Lower lobe of right lung (tissue), 2 donors: ENCODE measurements at regions not wholly inside any gene's neighbourhood (a gene's known extent, or its start where the extent isn't known, plus 50 kb on each side); places are given as distances from the start of the nearest gene placed in this dataset.
A peak's percentile ranks its signal among the peaks of the same experiment; 100 is the strongest.

Source experiments
- ATAC-seq, 2 donors: fragments of 200-7000 bp; cut with Tn5 transposase; one replicate each; pipeline ENCODE4 v1.9.1; 2020 to 2022; ENCODE audit warnings: mild to moderate bottlenecking in 2 of 2, moderate library complexity in 2 of 2
- DNase-seq: peaks from one replicate; pipeline ENCODE4 v3.0.0-alpha.2; 2020
- H3K27ac ChIP-seq: fragments of 200-600 bp; one replicate; pipeline ENCODE4 v1.8.0; 2022
- H3K27me3 ChIP-seq: fragments of 200-600 bp; one replicate; pipeline ENCODE4 v1.8.0; 2022; ENCODE audit warnings: low read depth
- H3K36me3 ChIP-seq: fragments of 200-600 bp; one replicate; pipeline ENCODE4 v1.8.0; 2022; ENCODE audit warnings: mild to moderate bottlenecking
- H3K4me1 ChIP-seq: fragments of 200-600 bp; one replicate; pipeline ENCODE4 v1.8.0; 2022
- H3K4me3 ChIP-seq: fragments of 200-600 bp; one replicate; pipeline ENCODE4 v1.8.0; 2022; ENCODE audit warnings: mild to moderate bottlenecking
- H3K9me3 ChIP-seq: fragments of 200-600 bp; one replicate; pipeline ENCODE4 v1.8.0; 2022
- intact Hi-C: fragments of 100-400 bp; cut with DNase I; formaldehyde crosslinking; loops from one replicate; pipeline ENCODE4 v1.11.0; 2022
- TF ChIP-seq, protein P1 (sequence below): fragments of 200-600 bp; IDR thresholded peaks from one replicate; pipeline ENCODE4 v1.8.0; 2022; ENCODE audit warnings: antibody characterized with exemption, mild to moderate bottlenecking
- donor health status: DM: no; HTN: yes; CAD: no; lungs with severe emphysema.

DNA sequence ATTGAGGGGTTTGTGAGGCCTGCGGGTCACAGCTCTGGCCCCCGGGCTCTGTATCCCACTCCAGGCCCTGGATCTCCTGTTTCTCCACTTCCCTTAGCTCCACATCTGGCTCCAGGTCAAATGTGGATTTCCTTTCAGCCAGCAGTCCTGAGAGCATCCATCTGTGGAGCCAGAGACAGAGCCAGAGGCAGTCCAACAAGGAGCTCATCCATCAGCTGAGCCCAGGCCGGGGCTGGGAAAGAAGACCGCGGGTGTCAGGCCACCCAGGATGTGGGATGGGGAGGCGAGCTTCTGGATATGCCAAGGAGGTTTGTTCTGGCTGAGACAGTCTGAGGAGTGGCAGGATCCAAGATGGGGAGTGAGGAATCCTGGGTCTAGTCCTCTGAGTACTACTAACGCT is 91.7 kb downstream of the EFNB1 start:
- peak in 1 of 2 donors; percentile 13 for ATAC-seq
- intact Hi-C loops, result no loop called here
- DNase-seq, result no peak
- H3K4me1 ChIP-seq, result no peaks in the 10 kb centered on the region
- H3K27ac ChIP-seq, result no peak overlapping the region
- no peaks in the 10 kb centered on the region for H3K36me3 ChIP-seq
- no peaks in the 10 kb centered on the region for H3K9me3 ChIP-seq
- no peaks in the 10 kb centered on the region for H3K27me3 ChIP-seq
- TF ChIP-seq, protein P1, sequence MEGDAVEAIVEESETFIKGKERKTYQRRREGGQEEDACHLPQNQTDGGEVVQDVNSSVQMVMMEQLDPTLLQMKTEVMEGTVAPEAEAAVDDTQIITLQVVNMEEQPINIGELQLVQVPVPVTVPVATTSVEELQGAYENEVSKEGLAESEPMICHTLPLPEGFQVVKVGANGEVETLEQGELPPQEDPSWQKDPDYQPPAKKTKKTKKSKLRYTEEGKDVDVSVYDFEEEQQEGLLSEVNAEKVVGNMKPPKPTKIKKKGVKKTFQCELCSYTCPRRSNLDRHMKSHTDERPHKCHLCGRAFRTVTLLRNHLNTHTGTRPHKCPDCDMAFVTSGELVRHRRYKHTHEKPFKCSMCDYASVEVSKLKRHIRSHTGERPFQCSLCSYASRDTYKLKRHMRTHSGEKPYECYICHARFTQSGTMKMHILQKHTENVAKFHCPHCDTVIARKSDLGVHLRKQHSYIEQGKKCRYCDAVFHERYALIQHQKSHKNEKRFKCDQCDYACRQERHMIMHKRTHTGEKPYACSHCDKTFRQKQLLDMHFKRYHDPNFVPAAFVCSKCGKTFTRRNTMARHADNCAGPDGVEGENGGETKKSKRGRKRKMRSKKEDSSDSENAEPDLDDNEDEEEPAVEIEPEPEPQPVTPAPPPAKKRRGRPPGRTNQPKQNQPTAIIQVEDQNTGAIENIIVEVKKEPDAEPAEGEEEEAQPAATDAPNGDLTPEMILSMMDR, result no peak
- H3K4me3 ChIP-seq, result no peak overlapping the region

DNA sequence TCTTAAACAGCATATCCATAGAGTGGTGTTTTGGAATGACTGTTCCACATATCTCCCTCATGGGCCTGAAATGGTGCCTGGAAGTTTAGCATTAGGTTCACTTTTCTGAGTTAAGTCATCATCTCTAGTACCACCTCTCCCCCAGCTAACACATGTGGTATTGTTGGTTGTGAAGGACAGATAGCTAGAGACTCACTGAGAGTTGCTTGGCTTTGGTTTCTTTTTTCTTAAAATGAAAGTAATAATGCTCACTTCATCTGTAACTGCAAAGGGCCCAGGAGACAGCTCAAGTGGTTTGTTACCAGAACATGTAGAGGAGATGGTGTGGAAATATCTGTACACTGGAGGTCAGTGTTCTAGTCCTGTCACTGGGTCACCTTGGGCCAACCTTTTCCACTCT is 90.9 kb downstream of the EFNB1 start:
- H3K27me3 ChIP-seq, result no peaks in the 10 kb centered on the region
- no peaks in the 10 kb centered on the region for H3K9me3 ChIP-seq
- TF ChIP-seq, protein P1, result no peak
- no peak overlapping the region for H3K4me3 ChIP-seq
- no peak overlapping the region for H3K27ac ChIP-seq
- H3K36me3 ChIP-seq, result no peaks in the 10 kb centered on the region
- H3K4me1 ChIP-seq, result no peaks in the 10 kb centered on the region
- ATAC-seq, result no peak
- intact Hi-C loops, result no loop called here
- no peak for DNase-seq

DNA sequence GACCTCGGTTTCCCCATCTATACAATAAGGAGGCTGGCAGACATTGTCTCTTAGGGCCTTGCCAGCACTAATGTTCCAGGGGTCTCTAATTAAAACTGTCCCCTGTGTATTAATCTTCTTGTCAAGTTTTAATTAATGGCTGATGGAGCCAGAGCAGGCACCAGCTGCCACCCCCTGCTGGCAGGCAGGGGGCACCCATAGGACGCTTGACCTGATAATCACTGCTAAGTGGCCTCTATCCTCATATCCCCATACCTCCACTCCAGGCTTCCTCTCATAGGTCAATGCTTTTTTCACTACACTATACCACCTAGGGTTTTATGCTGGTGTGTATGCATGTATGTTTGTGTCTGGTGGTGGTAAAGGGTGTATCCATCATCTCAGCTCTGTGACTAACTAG is 89.4 kb downstream of the EFNB1 start:
- Histone ChIP-seq H3K4me1 (no peaks in the 10 kb centered on the region), H3K27me3 (no peaks in the 10 kb centered on the region), H3K36me3 (no peaks in the 10 kb centered on the region), H3K9me3 (no peaks in the 10 kb centered on the region), H3K4me3 (no peak overlapping the region), H3K27ac (no peak overlapping the region)
- ATAC-seq, result no peak
- TF ChIP-seq, protein P1, result no peak
- intact Hi-C loops, result no loop called here
- no peak for DNase-seq

DNA sequence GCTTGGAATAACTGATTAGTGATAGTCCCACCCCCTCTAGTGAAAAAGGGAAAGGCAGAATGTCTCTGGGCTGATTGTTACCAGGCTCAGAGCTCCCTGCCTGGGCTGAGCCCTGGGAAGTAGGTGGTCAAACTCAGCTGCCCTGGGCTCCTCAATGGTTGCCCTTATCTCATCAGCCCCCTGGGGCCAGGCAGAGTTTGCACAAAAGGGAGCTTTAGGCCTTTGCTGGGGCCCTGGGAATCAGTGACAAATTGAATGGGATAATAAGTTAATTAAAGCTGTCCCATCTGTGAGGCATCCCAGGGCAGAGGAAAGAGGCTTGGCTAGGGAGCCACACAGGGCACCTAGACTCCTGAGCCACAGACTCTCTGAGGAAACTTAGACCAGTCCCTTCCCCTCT is 89.0 kb downstream of the EFNB1 start:
- DNase-seq (no peak), ATAC-seq (no peak)
- no peaks in the 10 kb centered on the region for H3K36me3 ChIP-seq
- intact Hi-C loops, result no loop called here
- H3K4me1 ChIP-seq, result no peaks in the 10 kb centered on the region
- H3K27me3 ChIP-seq, result no peaks in the 10 kb centered on the region
- no peak overlapping the region for H3K27ac ChIP-seq
- no peak overlapping the region for H3K4me3 ChIP-seq
- TF ChIP-seq, protein P1, result no peak
- H3K9me3 ChIP-seq, result no peaks in the 10 kb centered on the region

DNA sequence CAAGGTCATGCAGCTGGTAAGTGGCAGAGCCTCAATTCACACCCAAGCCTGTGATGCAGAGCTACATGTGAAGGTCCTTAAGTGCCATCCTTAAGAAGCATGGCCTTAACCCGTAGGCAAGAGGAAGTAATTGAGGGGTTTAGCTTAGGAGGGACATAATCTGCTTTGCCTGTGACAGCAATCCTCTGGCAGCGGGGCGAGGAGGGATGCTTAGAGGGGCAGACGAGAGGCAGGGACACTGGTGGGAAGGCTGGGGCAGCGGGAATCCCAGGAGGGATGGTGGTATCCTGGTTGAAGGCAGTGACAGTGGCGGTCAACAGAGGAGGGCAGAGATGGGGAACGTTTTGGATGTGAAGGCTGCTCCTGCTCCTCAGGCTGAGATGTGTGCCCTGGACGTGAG is 88.1 kb downstream of the EFNB1 start:
- no peaks in the 10 kb centered on the region for H3K36me3 ChIP-seq
- no peaks in the 10 kb centered on the region for H3K27me3 ChIP-seq
- DNase-seq (no peak), ATAC-seq (no peak)
- H3K4me1 ChIP-seq, result no peaks in the 10 kb centered on the region
- H3K4me3 ChIP-seq, result no peak overlapping the region
- intact Hi-C loops, result no loop called here
- H3K9me3 ChIP-seq, result no peaks in the 10 kb centered on the region
- no peak overlapping the region for H3K27ac ChIP-seq
- TF ChIP-seq, protein P1, result no peak

DNA sequence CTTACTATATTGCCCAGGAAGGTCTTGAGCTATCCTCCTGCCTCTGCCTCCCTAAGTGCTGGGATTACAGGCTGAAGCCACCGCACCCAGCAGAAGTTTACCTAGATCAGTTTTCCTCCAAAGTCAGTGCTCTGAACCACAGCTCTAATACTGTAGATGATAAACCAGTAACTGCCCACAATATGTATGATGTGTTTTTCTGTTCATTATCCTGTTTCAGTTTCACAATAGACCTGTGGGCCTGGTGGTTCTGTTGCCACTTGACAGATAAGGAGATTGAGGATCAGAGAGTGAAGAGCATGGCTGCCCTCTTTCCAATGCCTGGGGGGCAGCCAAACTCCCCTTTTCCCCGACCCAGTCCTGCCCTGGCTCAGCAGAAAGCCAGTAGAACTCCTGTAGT is 87.0 kb downstream of the EFNB1 start:
- Histone ChIP-seq H3K27me3 (no peaks in the 10 kb centered on the region), H3K9me3 (no peaks in the 10 kb centered on the region), H3K4me3 (no peak overlapping the region), H3K36me3 (no peaks in the 10 kb centered on the region), H3K4me1 (no peaks in the 10 kb centered on the region), H3K27ac (no peak overlapping the region)
- intact Hi-C loops, result no loop called here
- no peak for ATAC-seq
- DNase-seq, result no peak
- TF ChIP-seq, protein P1, result no peak
